GM23338 (cell line): ENCODE measurements at regions not wholly inside any gene's neighbourhood (a gene's known extent, or its start where the extent isn't known, plus 50 kb on each side); places are given as distances from the start of the nearest gene placed in this dataset.

Experiments
- ATAC-seq: fragments of 200-7000 bp; cut with Tn5 transposase; 3 replicates; pipeline ENCODE4 v1.9.1; 2020
- DNase-seq: peaks from one replicate; pipeline ENCODE4 v3.0.0-alpha.2; 2015; ENCODE audit warnings: low spot score
- H2AFZ ChIP-seq: fragments of 200-600 bp; sonication (generic); 2 replicates; pipeline ENCODE4 v1.8.0; 2016; ENCODE audit warnings: antibody characterized with exemption, mild to moderate bottlenecking, moderate library complexity
- H3F3A ChIP-seq: fragments of 200-600 bp; sonication (generic); replicated peaks from 2 replicates; pipeline ENCODE4 v1.8.0; 2017; ENCODE audit warnings: antibody characterized with exemption, mixed run types, low read depth
- H3K27ac ChIP-seq: fragments of 200-600 bp; sonication (generic); 2 replicates; pipeline ENCODE4 v1.6.1; 2016; ENCODE audit warnings: low read depth
- H3K27me3 ChIP-seq: fragments of 200-600 bp; sonication (generic); 2 replicates; pipeline ENCODE4 v1.8.0; 2016; ENCODE audit warnings: mild to moderate bottlenecking, mixed run types, moderate library complexity; ENCODE audit not compliant: insufficient read depth
- H3K36me3 ChIP-seq: fragments of 200-600 bp; sonication (generic); 2 replicates; pipeline ENCODE4 v1.8.0; 2016; ENCODE audit warnings: mild to moderate bottlenecking; ENCODE audit not compliant: insufficient read depth
- H3K4me1 ChIP-seq: fragments of 200-600 bp; sonication (generic); 2 replicates; pipeline ENCODE4 v1.8.0; 2016; ENCODE audit warnings: mild to moderate bottlenecking, moderate library complexity; ENCODE audit not compliant: insufficient read depth
- H3K4me2 ChIP-seq: fragments of 200-600 bp; sonication (generic); 2 replicates; pipeline ENCODE4 v1.7.1; 2017; ENCODE audit warnings: mixed run types
- H3K4me3 ChIP-seq: fragments of 200-600 bp; sonication (generic); 2 replicates; pipeline ENCODE4 v1.6.1; 2016; ENCODE audit warnings: mixed run types
- H3K79me2 ChIP-seq: fragments of 200-600 bp; sonication (generic); replicated peaks from 2 replicates; pipeline ENCODE4 v1.8.0; 2017; ENCODE audit warnings: mild to moderate bottlenecking; ENCODE audit not compliant: insufficient read depth
- H3K9me2 ChIP-seq: fragments of 200-600 bp; sonication (generic); 2 replicates; pipeline ENCODE4 v1.8.0; 2017; ENCODE audit not compliant: insufficient read depth
- H4K20me1 ChIP-seq: fragments of 200-600 bp; sonication (generic); replicated peaks from 2 replicates; pipeline ENCODE4 v1.8.0; 2017; ENCODE audit warnings: mild to moderate bottlenecking; ENCODE audit not compliant: insufficient read depth
- H3K27ac Mint-ChIP-seq: 2 replicates; pipeline ENCODE4 v1.8.0; 2020; ENCODE audit warnings: inconsistent platforms, mild to moderate bottlenecking, moderate library complexity, mixed read lengths
- H3K27me3 Mint-ChIP-seq: 3 replicates; pipeline ENCODE4 v1.8.0; 2022; ENCODE audit warnings: low read depth, mild to moderate bottlenecking, moderate library complexity, mixed read lengths, inconsistent platforms; ENCODE audit not compliant: insufficient read depth, poor library complexity
- H3K36me3 Mint-ChIP-seq: 3 replicates; pipeline ENCODE4 v1.8.0; 2021; ENCODE audit warnings: low read depth, mild to moderate bottlenecking, inconsistent platforms, moderate library complexity, mixed read lengths
- H3K4me1 Mint-ChIP-seq: 3 replicates; pipeline ENCODE4 v1.8.0; 2020; ENCODE audit warnings: mild to moderate bottlenecking, inconsistent platforms, mixed read lengths
- H3K4me3 Mint-ChIP-seq: 3 replicates; pipeline ENCODE4 v1.8.0; 2021; ENCODE audit warnings: moderate library complexity, mild to moderate bottlenecking, inconsistent platforms, mixed read lengths
- H3K9me3 Mint-ChIP-seq: 3 replicates; pipeline ENCODE4 v1.8.0; 2020; ENCODE audit warnings: moderate library complexity, mild to moderate bottlenecking, inconsistent platforms, mixed read lengths
- CTCF ChIP-seq, 2 experiments: fragments of 200-600 bp in 1 of 2; sonication (generic) in 1 of 2; conservative IDR thresholded peaks; 2 replicates each; pipeline versions ENCODE4 v1.5.1 to v1.6.1; 2016 to 2017; ENCODE audit warnings: antibody characterized with exemption in 2 of 2, low read depth in 2 of 2, mild to moderate bottlenecking in 2 of 2, moderate library complexity in 1 of 2
- ETS1 ChIP-seq: IDR thresholded peaks from 2 replicates; pipeline ENCODE4 v1.6.1; 2016; ENCODE audit warnings: antibody characterized with exemption
- EZH2 ChIP-seq: fragments of 200-600 bp; sonication (generic); IDR thresholded peaks from one replicate; pipeline ENCODE4 v1.8.0; 2017; ENCODE audit warnings: antibody characterized with exemption, mild to moderate bottlenecking, low read depth; ENCODE audit not compliant: unreplicated experiment
- EZH2phosphoT487 ChIP-seq: fragments of 200-600 bp; sonication (generic); IDR thresholded peaks from one replicate; pipeline ENCODE4 v1.8.1; 2018; ENCODE audit warnings: antibody characterized with exemption; ENCODE audit not compliant: unreplicated experiment
- JUNB ChIP-seq: IDR thresholded peaks from one replicate; pipeline ENCODE4 v1.6.1; 2016; ENCODE audit warnings: antibody characterized with exemption; ENCODE audit not compliant: unreplicated experiment
- REST ChIP-seq: IDR thresholded peaks from one replicate; pipeline ENCODE4 v1.6.1; 2018; ENCODE audit warnings: antibody characterized with exemption; ENCODE audit not compliant: unreplicated experiment
- STAT1 ChIP-seq: IDR thresholded peaks from one replicate; pipeline ENCODE4 v1.6.1; 2016; ENCODE audit warnings: antibody characterized with exemption; ENCODE audit not compliant: unreplicated experiment
- ZNF114 ChIP-seq: fragments of 250-450 bp; sonication (Bioruptor Pico); IDR thresholded peaks from 2 replicates; pipeline ENCODE4 v1.5.0; 2020; ENCODE audit warnings: mild to moderate bottlenecking, moderate library complexity
- ZNF331 ChIP-seq: fragments of 250-450 bp; sonication (Bioruptor Pico); IDR thresholded peaks from 2 replicates; pipeline ENCODE4 v1.5.0; 2020; ENCODE audit warnings: low read depth, mild to moderate bottlenecking, moderate library complexity

GRCh38 chr1:229803626-229804217 is 177.7 kb downstream of the URB2 start (continued):
- TF ChIP-seq REST: no peak

GRCh38 chr1:229808272-229808671 is 182.2 kb downstream of the URB2 start:
- Mint-ChIP-seq H3K27me3 (peaks cover 3% of the 10 kb centered on the region), H3K4me1 (no peaks in the 10 kb centered on the region), H3K27ac (no peak overlapping the region), H3K9me3 (peaks cover 39% of the 10 kb centered on the region), H3K4me3 (no peak overlapping the region), H3K36me3 (peaks cover 23% of the 10 kb centered on the region)
- Histone ChIP-seq H3K27me3 (no peaks in the 10 kb centered on the region), H3K27ac (no peak overlapping the region), H3K36me3 (peaks cover 7% of the 10 kb centered on the region; the same call in 1 of the 2 replicates), H3K4me3 (no peak overlapping the region), H4K20me1 (no peaks in the 10 kb centered on the region), H3K79me2 (no peaks in the 10 kb centered on the region), H3K9me2 (0 out of 2 replicates have a peak, but pooled peaks cover 10% of the 10 kb centered on the region), H2AFZ (no peak overlapping the region), H3K4me1 (no peaks in the 10 kb centered on the region), H3K4me2 (no peak overlapping the region), H3F3A (no peaks in the 10 kb centered on the region)
- TF ChIP-seq STAT1 (no peak), CTCF (conservative IDR thresholded peaks at IDR 0.05; ENCODE audit: low read depth in 2 of 2) (no peak)
- no peak for ATAC-seq
- DNase-seq: no peak

- H3K79me2 ChIP-seq: no peaks in the 10 kb centered on the region
- Mint-ChIP-seq H3K27ac (no peak overlapping the region), H3K4me3 (no peak overlapping the region), H3K36me3 (peaks cover 10% of the 10 kb centered on the region; the same call in 2 of the 3 replicates), H3K27me3 (peaks cover 3% of the 10 kb centered on the region), H3K9me3 (peaks cover 23% of the 10 kb centered on the region), H3K4me1 (peaks cover 7% of the 10 kb centered on the region)
- H3K36me3 ChIP-seq: no peaks in the 10 kb centered on the region
- ATAC-seq (no peak), DNase-seq (no peak)
- no peaks in the 10 kb centered on the region for H4K20me1 ChIP-seq
- H3K4me2 ChIP-seq: no peak overlapping the region
- no peak overlapping the region for H2AFZ ChIP-seq
- H3F3A ChIP-seq: no peaks in the 10 kb centered on the region
- no peak overlapping the region for H3K27ac ChIP-seq
- H3K9me2 ChIP-seq: 0 out of 2 replicates have a peak, but pooled peaks cover 7% of the 10 kb centered on the region
- peaks cover under 1% of the 10 kb centered on the region; the same call in 1 of the 2 replicates for H3K4me1 ChIP-seq
- H3K27me3 ChIP-seq: no peaks in the 10 kb centered on the region
- no peak overlapping the region for H3K4me3 ChIP-seq
- TF ChIP-seq ZNF331 (CRISPR knock-in tag) (no peak), EZH2phosphoT487 (no peak), ZNF114 (no peak), CTCF (conservative IDR thresholded peaks at IDR 0.05; ENCODE audit: low read depth in 2 of 2) (no peak), REST (no peak), JUNB (no peak), ETS1 (no peak), STAT1 (no peak), EZH2 (no peak)
Observed at GRCh38 chr1:229810140-229810539, 184.1 kb downstream of the URB2 start.
